ENCODE measurements at regions not wholly inside any gene's neighbourhood (a gene's known extent, or its start where the extent isn't known, plus 50 kb on each side); places are given as distances from the start of the nearest gene placed in this dataset.

DNA sequence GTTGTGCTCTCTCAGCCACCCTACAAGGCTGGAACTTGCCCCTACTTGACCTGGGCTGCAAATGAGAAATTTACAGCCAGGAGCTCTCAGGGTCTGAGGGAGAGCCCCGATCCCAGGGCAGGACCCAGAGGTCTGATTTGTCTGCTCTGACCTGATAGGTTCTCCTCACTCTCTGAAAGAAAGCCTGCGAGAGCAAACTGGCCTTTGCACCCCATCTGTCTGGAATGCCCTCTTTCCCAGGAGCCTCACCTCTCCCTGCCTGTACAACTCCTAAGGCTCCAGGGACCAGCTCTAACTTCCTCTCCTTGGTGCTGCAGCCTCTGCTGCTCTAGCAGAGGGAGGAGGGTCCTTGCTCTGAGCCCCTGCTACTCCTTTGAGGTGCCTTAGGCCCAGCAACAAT, 137.8 kb downstream of the UQCRFS1 start:
- Histone ChIP-seq H3K79me1 (ENCODE audit: insufficient read depth, low read depth, low read length, poor library complexity, severe bottlenecking) (no peaks in the 10 kb centered on the region), H3K9ac (ENCODE audit: extremely low read depth, insufficient read length, low read length) (no peak overlapping the region), H2AFZ (ENCODE audit: low read length) (no peak overlapping the region), H4K5ac (ENCODE audit: insufficient read length, low read depth, low read length) (no peak overlapping the region), H3K9me3 (ENCODE audit: control insufficient read depth, low read depth, low read length) (no peaks in the 10 kb centered on the region), H3K18ac (ENCODE audit: insufficient read length, low read depth, low read length) (no peak overlapping the region), H4K8ac (replicated peaks; ENCODE audit: insufficient read length, low read depth, low read length) (no peak overlapping the region), H3K56ac (ENCODE audit: insufficient read length, low read depth, low read length) (no peak overlapping the region), H3K14ac (ENCODE audit: insufficient read depth, low read length) (no peak overlapping the region), H2BK20ac (ENCODE audit: low read depth, low read length, poor library complexity, severe bottlenecking) (no peak overlapping the region), H4K20me1 (ENCODE audit: control insufficient read depth, insufficient read depth, insufficient read length) (no peaks in the 10 kb centered on the region), H2BK15ac (ENCODE audit: low read depth, low read length) (no peak overlapping the region), H3K23ac (ENCODE audit: insufficient read length, low read depth, low read length) (no peak overlapping the region), H2BK5ac (ENCODE audit: insufficient read length, low read length) (no peak overlapping the region), H3K27ac (ENCODE audit: insufficient read length, low read depth, low read length) (no peak overlapping the region), H4K91ac (ENCODE audit: insufficient read length, low read depth, low read length) (no peak overlapping the region), H3K4me1 (ENCODE audit: insufficient read depth, low read length) (peaks cover 8% of the 10 kb centered on the region), H3K4ac (ENCODE audit: low read depth, low read length) (no peak overlapping the region), H3K79me2 (ENCODE audit: insufficient read depth, low read length) (no peaks in the 10 kb centered on the region), H3T11ph (ENCODE audit: low read length) (no peak overlapping the region), H2AK5ac (ENCODE audit: insufficient read length, low read length) (no peak overlapping the region), H2BK120ac (ENCODE audit: low read depth, low read length, poor library complexity, severe bottlenecking) (no peak overlapping the region), H3K27me3 (ENCODE audit: insufficient read depth, low read length) (no peaks in the 10 kb centered on the region), H3K4me2 (ENCODE audit: insufficient read depth, insufficient read length, low read length) (no peak overlapping the region), H2BK12ac (ENCODE audit: insufficient read length, low read depth, low read length) (no peak overlapping the region), H3K23me2 (ENCODE audit: insufficient read length, low read depth, low read length, poor library complexity, severe bottlenecking) (no peaks in the 10 kb centered on the region)
- peaks cover 4% of the 10 kb centered on the region; the same call in 1 of the 2 replicates for H3K27me3 Mint-ChIP-seq (ENCODE audit: low read depth)
- H3K36me3 Mint-ChIP-seq (ENCODE audit: insufficient read depth in 1 of 3, low read depth in 3 of 3) = no peaks in the 10 kb centered on the region; a peak in 1 of 7 replicates
- H3K9me3 Mint-ChIP-seq = no peaks in the 10 kb centered on the region; a peak in 1 of 5 replicates
- H3K27ac Mint-ChIP-seq = peak overlapping the region in 1 of 3 experiments; percentile 46; a peak in 2 of 7 replicates
- DNase-seq = no peak
- peaks cover 25 to 30% of the 10 kb centered on the region in 2 experiments for H3K4me1 Mint-ChIP-seq
- TF ChIP-seq, protein P1, sequence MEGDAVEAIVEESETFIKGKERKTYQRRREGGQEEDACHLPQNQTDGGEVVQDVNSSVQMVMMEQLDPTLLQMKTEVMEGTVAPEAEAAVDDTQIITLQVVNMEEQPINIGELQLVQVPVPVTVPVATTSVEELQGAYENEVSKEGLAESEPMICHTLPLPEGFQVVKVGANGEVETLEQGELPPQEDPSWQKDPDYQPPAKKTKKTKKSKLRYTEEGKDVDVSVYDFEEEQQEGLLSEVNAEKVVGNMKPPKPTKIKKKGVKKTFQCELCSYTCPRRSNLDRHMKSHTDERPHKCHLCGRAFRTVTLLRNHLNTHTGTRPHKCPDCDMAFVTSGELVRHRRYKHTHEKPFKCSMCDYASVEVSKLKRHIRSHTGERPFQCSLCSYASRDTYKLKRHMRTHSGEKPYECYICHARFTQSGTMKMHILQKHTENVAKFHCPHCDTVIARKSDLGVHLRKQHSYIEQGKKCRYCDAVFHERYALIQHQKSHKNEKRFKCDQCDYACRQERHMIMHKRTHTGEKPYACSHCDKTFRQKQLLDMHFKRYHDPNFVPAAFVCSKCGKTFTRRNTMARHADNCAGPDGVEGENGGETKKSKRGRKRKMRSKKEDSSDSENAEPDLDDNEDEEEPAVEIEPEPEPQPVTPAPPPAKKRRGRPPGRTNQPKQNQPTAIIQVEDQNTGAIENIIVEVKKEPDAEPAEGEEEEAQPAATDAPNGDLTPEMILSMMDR (conservative IDR thresholded peaks at IDR 0.05) = no peak
- no CpG with 5 or more reads among the region's 2 CpGs for WGBS (ENCODE audit: extremely low coverage, insufficient read length, low lambda C conversion rate)
- no peak overlapping the region for H3K4me3 Mint-ChIP-seq
